Thyroid gland (tissue), 4 donors: ENCODE measurements at regions not wholly inside any gene's neighbourhood (a gene's known extent, or its start where the extent isn't known, plus 50 kb on each side); places are given as distances from the start of the nearest gene placed in this dataset.
"Not testable (repeated sequence)": the region's sequence is repeated elsewhere in the genome, so short reads cannot be mapped to it uniquely, and the experiment has no call there.

Experiments
- POLR2A ChIP-seq, 2 donors: fragments of 450-650 bp; IDR thresholded peaks; one replicate each; pipeline ENCODE4 v1.6.1; 2017; ENCODE audit warnings: antibody characterized with exemption in 2 of 2, mild to moderate bottlenecking in 2 of 2, moderate library complexity in 1 of 2
- TF ChIP-seq, protein P1 (sequence below), 6 experiments: fragments of 200-600 bp in 3 of 6; fragments of 450-650 bp in 3 of 6; sonication (generic) in 3 of 6; IDR thresholded peaks; one replicate each; pipeline ENCODE4 v1.5.1; 2016 to 2019; ENCODE audit warnings: antibody characterized with exemption in 6 of 6, mild to moderate bottlenecking in 2 of 6, inconsistent platforms in 1 of 6, moderate library complexity in 1 of 6

- TF ChIP-seq, protein P1, sequence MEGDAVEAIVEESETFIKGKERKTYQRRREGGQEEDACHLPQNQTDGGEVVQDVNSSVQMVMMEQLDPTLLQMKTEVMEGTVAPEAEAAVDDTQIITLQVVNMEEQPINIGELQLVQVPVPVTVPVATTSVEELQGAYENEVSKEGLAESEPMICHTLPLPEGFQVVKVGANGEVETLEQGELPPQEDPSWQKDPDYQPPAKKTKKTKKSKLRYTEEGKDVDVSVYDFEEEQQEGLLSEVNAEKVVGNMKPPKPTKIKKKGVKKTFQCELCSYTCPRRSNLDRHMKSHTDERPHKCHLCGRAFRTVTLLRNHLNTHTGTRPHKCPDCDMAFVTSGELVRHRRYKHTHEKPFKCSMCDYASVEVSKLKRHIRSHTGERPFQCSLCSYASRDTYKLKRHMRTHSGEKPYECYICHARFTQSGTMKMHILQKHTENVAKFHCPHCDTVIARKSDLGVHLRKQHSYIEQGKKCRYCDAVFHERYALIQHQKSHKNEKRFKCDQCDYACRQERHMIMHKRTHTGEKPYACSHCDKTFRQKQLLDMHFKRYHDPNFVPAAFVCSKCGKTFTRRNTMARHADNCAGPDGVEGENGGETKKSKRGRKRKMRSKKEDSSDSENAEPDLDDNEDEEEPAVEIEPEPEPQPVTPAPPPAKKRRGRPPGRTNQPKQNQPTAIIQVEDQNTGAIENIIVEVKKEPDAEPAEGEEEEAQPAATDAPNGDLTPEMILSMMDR (IDR thresholded peaks at IDR 0.05) = not testable (repeated sequence)
- TF ChIP-seq POLR2A (IDR thresholded peaks at IDR 0.05) = not testable (repeated sequence)
Observed at GRCh38 chr1:24268555-24268954, 50.6 kb upstream of the GRHL3 start.
